Activated T-cell treated with anti-CD3 and anti-CD28 coated beads, Interleukin-2, amount 50 U/mL, for 4 hours (primary cell): ENCODE measurements at regions not wholly inside any gene's neighbourhood (a gene's known extent, or its start where the extent isn't known, plus 50 kb on each side); places are given as distances from the start of the nearest gene placed in this dataset.

ENCODE experiments used
- ATAC-seq, 2 donors: fragments of 200-7000 bp; cut with Tn5 transposase; one replicate each; pipeline ENCODE4 v1.10.0; 2021
- DNase-seq: peaks from one replicate; pipeline ENCODE4 v3.0.0-alpha.2; 2020
- H3K27me3 Mint-ChIP-seq: one replicate; pipeline ENCODE4 v1.8.0; 2021; ENCODE audit warnings: low read depth, mixed read lengths
- H3K36me3 Mint-ChIP-seq: one replicate; pipeline ENCODE4 v1.8.0; 2022; ENCODE audit warnings: mixed read lengths; ENCODE audit not compliant: insufficient read depth
- H3K4me1 Mint-ChIP-seq: one replicate; pipeline ENCODE4 v1.8.0; 2021; ENCODE audit warnings: low read depth, mixed read lengths
- H3K4me3 Mint-ChIP-seq: one replicate; pipeline ENCODE4 v1.8.0; 2021; ENCODE audit warnings: mild to moderate bottlenecking, moderate library complexity, mixed read lengths
- H3K9me3 Mint-ChIP-seq: one replicate; pipeline ENCODE4 v1.8.0; 2021; ENCODE audit warnings: mixed read lengths

- H3K36me3 Mint-ChIP-seq: no peaks in the 10 kb centered on the region
- peaks cover 3% of the 10 kb centered on the region for H3K27me3 Mint-ChIP-seq
- ATAC-seq: no peak
- DNase-seq: no peak
- H3K4me1 Mint-ChIP-seq: no peaks in the 10 kb centered on the region
- no peaks in the 10 kb centered on the region for H3K9me3 Mint-ChIP-seq
- H3K4me3 Mint-ChIP-seq: no peak overlapping the region
These were observed 133.2 kb upstream of the TBX20 start for GRCh38 chr7:35386816-35387706.

- Mint-ChIP-seq H3K9me3 (no peaks in the 10 kb centered on the region), H3K4me3 (no peak overlapping the region), H3K36me3 (no peaks in the 10 kb centered on the region), H3K27me3 (peaks cover 3% of the 10 kb centered on the region), H3K4me1 (no peaks in the 10 kb centered on the region)
- DNase-seq: no peak
- ATAC-seq: no peak
These were observed 132.3 kb upstream of the TBX20 start for GRCh38 chr7:35386082-35386815.

DNA sequence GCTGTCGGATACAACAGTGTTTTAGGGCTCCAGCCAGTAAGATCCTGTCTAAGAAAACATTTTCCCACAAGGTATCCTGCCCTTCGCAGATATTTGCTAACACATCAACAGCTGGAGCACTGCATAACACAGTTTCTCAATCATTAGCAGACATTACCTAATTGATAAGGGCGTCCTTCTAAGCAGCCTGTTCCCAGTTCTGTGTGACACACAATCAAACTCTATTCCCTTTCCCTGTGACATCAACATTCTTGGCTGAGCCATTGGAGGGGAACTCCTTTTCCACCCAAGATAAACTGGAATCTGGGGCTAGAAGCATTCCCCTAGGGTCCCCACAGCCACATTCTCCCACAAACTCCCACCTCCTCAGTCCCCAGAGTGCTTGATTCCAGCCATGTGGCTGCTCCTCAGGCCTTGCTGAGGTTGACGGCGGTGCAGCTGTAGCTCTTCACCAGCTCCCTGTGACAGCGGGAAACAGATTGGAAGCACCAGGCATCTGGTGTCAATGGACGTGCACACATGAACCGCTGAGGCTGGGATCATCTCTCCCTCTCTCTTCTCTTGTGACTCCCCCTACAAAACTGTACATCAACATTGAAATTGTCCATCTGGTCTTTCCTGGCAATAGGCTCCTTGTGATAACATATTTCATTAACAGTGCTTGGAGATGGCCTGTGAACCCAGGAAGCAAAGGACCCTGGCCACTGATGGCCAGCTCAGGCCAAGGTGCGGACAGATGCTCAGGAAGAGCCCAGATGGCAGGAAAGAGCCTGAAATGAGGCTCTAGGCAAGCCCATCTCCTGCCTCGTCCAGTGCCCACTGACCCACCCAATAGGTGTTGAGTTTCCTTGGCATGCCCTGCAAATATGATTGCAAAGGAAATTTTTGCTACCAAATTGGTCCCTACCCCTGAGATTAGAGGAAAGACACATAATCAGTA is 131.1 kb upstream of the TBX20 start:
- Mint-ChIP-seq H3K27me3 (peaks cover 6% of the 10 kb centered on the region), H3K36me3 (no peaks in the 10 kb centered on the region), H3K4me3 (no peak overlapping the region), H3K9me3 (no peaks in the 10 kb centered on the region), H3K4me1 (no peaks in the 10 kb centered on the region)
- DNase-seq (no peak), ATAC-seq (no peak)

DNA sequence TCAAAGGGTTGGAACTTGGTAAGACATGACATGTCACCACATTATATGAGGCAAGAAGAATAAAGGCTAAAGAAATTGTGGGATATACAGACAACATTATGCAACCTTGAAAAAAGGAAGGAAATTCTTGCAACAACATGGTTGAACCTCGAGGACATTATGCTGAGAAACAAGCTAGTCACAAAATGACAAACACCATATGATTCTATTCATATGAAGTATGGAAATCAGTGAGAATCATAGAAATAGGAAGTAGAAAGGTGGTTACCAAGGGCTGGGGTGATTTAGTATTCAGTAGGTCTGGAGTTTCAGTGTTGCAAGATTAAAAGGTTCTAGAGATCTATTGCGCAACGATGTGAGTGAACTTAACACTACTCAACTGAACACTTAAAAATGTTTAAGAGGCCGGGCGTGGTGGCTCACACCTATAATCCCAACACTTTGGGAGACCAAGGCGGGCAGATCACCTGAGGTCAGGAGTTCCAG is 126.9 kb upstream of the TBX20 start:
- ATAC-seq (no peak), DNase-seq (no peak)
- no peak overlapping the region for H3K4me3 Mint-ChIP-seq
- H3K9me3 Mint-ChIP-seq: no peaks in the 10 kb centered on the region
- no peaks in the 10 kb centered on the region for H3K36me3 Mint-ChIP-seq
- no peaks in the 10 kb centered on the region for H3K4me1 Mint-ChIP-seq
- H3K27me3 Mint-ChIP-seq: peaks cover 17% of the 10 kb centered on the region

- H3K36me3 Mint-ChIP-seq: no peaks in the 10 kb centered on the region
- no peak overlapping the region for H3K4me3 Mint-ChIP-seq
- no peaks in the 10 kb centered on the region for H3K4me1 Mint-ChIP-seq
- H3K27me3 Mint-ChIP-seq: peaks cover 17% of the 10 kb centered on the region
- DNase-seq (no peak), ATAC-seq (no peak)
- peaks cover 3% of the 10 kb centered on the region for H3K9me3 Mint-ChIP-seq
These were observed 125.6 kb upstream of the TBX20 start for GRCh38 chr7:35379481-35379880.

DNA sequence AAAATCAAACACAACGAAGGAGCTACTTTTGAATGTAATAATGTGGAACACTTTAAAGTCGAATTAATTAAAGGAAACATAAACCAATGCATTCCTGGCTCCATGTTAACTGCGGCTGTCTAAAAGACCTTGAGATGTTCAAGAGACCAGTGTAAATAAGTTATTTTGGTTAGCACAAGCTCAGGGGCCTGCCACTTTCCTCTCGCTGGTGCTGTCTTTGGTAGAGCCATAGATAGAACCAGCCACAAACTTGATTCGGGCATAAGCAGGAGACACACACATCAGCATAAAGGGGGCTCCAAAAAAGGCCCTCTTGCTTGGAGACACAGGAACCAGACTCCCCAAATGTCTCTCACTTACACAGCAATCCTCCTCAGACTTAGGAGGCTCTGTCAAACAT is 121.6 kb upstream of the TBX20 start:
- H3K9me3 Mint-ChIP-seq: peaks cover 6% of the 10 kb centered on the region
- H3K27me3 Mint-ChIP-seq: peaks cover 14% of the 10 kb centered on the region
- ATAC-seq (no peak), DNase-seq (no peak)
- no peaks in the 10 kb centered on the region for H3K4me1 Mint-ChIP-seq
- H3K36me3 Mint-ChIP-seq: no peaks in the 10 kb centered on the region
- no peak overlapping the region for H3K4me3 Mint-ChIP-seq

GRCh38 chr7:35374858-35375257 is 121.0 kb upstream of the TBX20 start:
- no peaks in the 10 kb centered on the region for H3K4me1 Mint-ChIP-seq
- DNase-seq (no peak), ATAC-seq (no peak)
- no peak overlapping the region for H3K4me3 Mint-ChIP-seq
- H3K36me3 Mint-ChIP-seq: no peaks in the 10 kb centered on the region
- peaks cover 6% of the 10 kb centered on the region for H3K9me3 Mint-ChIP-seq
- H3K27me3 Mint-ChIP-seq: peaks cover 13% of the 10 kb centered on the region

DNA sequence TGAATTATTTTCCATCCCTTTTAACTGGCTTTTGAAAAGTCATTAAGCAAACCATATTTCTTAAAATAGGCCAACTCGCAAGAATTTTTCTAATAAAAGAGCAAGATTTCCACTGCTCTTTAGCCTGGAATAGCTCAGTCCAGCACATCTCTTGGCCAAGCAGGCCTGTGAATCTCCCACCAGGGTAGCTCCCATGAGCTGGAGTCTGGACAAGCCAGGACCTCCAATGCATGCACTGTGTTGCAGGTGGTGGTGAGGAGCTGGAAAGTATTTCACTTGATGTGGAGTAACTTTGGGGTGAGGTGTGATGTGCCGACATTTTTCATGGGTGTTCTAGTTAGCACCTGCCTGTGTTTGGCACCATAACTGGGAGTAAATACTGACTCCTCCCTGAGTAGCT is 117.3 kb upstream of the TBX20 start:
- no peak for ATAC-seq
- H3K4me3 Mint-ChIP-seq: no peak overlapping the region
- no peak for DNase-seq
- H3K4me1 Mint-ChIP-seq: no peaks in the 10 kb centered on the region
- H3K36me3 Mint-ChIP-seq: no peaks in the 10 kb centered on the region
- peaks cover 3% of the 10 kb centered on the region for H3K27me3 Mint-ChIP-seq
- peaks cover 6% of the 10 kb centered on the region for H3K9me3 Mint-ChIP-seq

DNA sequence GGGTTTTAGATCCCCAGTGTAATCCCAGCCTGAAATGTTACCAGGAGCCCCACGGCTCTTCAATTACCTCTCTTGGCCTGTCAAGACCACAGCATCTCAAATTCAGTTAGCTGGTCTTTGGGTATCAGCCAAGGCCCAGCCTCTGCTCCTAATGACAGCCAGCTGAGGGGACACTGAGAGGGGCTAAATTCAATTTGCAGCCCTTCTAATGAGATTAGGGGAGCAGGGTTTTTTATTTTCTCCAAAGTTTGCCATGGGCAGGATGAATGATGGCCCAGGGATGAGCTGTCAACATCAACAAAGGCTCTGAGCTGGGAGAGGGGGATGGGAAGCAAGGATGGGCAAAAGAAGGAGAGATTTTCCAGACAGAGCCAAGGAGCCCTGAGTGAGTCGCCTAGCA is 116.8 kb upstream of the TBX20 start:
- H3K27me3 Mint-ChIP-seq: peaks cover 3% of the 10 kb centered on the region
- H3K36me3 Mint-ChIP-seq: no peaks in the 10 kb centered on the region
- peaks cover 6% of the 10 kb centered on the region for H3K9me3 Mint-ChIP-seq
- H3K4me1 Mint-ChIP-seq: no peaks in the 10 kb centered on the region
- ATAC-seq: no peak
- DNase-seq: no peak
- H3K4me3 Mint-ChIP-seq: no peak overlapping the region

- Mint-ChIP-seq H3K9me3 (no peaks in the 10 kb centered on the region), H3K27me3 (peaks cover 6% of the 10 kb centered on the region), H3K4me1 (no peaks in the 10 kb centered on the region), H3K4me3 (no peak overlapping the region), H3K36me3 (no peaks in the 10 kb centered on the region)
- ATAC-seq (no peak), DNase-seq (no peak)
These were observed 112.6 kb upstream of the TBX20 start for GRCh38 chr7:35366167-35367155.

DNA sequence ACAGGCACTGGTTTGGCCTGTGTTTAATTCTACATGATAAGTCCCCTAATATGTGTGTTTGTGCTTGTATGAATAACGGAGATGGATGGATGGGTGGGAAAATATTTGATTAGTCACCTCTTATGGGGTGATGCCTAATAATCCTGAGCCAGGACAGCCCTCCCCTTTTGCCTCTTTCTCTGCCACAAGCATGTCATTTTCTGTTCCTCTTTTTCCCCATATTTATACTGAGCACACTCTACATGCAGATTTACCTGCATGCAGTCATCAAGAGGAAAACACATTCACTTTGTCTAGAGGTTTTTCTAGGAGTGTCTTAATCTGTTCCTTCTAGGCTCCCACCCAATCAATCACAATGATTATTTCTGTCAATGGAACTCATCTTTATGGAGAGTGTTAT is 111.6 kb upstream of the TBX20 start:
- Mint-ChIP-seq H3K27me3 (peaks cover 4% of the 10 kb centered on the region), H3K36me3 (no peaks in the 10 kb centered on the region), H3K9me3 (no peaks in the 10 kb centered on the region), H3K4me1 (no peaks in the 10 kb centered on the region), H3K4me3 (no peak overlapping the region)
- ATAC-seq (no peak), DNase-seq (no peak)

DNA sequence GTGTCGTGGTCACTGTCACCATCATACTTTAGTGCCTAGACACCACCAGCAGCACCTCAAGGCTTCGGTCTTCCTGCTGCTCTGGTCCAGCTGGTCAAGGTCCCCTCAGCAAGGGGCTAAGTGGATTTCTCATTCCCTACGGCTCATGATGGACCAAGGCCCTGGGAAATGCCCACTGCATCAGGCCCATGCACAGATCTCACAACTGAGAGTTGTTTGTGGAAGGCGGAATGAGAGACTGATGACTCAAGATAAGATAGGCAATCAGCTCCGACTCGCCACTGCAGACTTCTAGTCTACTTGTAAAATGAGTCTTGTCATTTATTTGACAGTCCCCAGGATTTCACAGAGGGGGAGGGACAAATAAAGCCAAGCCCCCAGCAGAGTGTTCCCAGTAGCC is 108.4 kb upstream of the TBX20 start:
- H3K36me3 Mint-ChIP-seq: no peaks in the 10 kb centered on the region
- DNase-seq (no peak), ATAC-seq (no peak)
- H3K9me3 Mint-ChIP-seq: no peaks in the 10 kb centered on the region
- H3K4me3 Mint-ChIP-seq: no peak overlapping the region
- no peaks in the 10 kb centered on the region for H3K4me1 Mint-ChIP-seq
- peaks cover 4% of the 10 kb centered on the region for H3K27me3 Mint-ChIP-seq

GRCh38 chr7:35359423-35359822 is 105.5 kb upstream of the TBX20 start:
- no peaks in the 10 kb centered on the region for H3K36me3 Mint-ChIP-seq

More at GRCh38 chr7:35359423-35359822, 105.5 kb upstream of the TBX20 start:
- Mint-ChIP-seq H3K4me1 (no peaks in the 10 kb centered on the region), H3K4me3 (no peak overlapping the region), H3K9me3 (no peaks in the 10 kb centered on the region), H3K27me3 (peaks cover 6% of the 10 kb centered on the region)
- DNase-seq (no peak), ATAC-seq (no peak)
